Suppressor macrophage treated with lipopolysaccharide for 1 hour (primary cell): ENCODE measurements at regions not wholly inside any gene's neighbourhood (a gene's known extent, or its start where the extent isn't known, plus 50 kb on each side); places are given as distances from the start of the nearest gene placed in this dataset.

ENCODE experiments used
- DNase-seq, 3 donors: peaks; one replicate each; pipeline ENCODE4 v3.0.0-alpha.2; 2020 to 2022

DNA sequence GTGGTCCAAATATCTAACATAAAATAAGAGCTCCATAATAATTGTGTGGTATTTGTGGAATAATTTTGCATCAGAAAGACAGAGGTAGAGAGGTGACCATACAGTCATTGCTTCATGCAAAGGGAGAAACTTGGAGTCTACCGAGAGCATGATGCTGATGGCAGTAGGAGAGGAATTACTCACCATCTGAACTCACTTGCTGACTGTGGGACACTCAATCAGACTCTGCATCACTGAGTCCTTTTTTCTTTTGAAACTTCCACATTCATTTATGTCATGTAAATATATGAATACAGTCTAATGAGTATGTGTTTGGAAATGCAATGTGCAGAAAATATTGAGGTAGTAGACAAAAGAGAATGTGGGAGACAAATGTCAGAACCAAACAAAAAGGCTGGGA is 933.8 kb downstream of the REEP3 start:
- no peak for DNase-seq

DNA sequence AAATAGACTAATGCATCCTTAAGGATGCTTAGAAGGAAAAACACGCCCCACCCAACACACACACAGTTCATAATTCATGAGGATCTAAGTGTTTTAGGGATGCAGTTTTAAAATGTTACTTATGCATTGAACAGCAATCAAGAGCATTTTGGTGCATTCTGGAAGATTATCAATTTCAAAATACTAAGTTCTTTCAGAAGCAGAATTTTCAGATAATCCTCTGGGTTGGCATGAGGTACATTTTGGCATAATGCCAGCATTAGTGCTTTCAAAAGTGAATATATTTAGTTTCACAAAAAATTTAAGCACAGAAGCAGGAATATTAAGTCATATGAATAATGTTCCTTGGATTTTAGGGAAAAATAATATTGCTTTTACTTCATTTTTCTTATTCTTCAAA is 937.1 kb downstream of the REEP3 start:
- DNase-seq = no peak

DNA sequence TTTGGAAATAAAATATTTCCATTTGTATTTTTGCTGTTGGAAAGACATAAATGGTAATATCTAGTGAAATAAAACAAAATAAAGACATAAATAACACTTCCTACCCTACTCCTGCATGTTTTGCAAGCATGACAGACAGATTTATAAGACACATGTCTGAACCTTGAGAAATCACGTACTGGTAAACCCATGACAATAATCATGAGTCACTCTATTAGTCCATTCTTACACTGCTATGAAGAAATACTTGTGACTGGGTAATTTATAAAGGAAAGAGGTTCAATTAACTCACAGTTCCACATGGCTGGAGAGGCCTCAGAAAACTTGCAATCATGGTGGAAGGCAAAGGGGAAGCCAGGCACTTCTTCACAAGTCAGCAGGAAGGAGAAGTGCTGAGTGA is 942.2 kb downstream of the REEP3 start:
- no peak for DNase-seq

DNA sequence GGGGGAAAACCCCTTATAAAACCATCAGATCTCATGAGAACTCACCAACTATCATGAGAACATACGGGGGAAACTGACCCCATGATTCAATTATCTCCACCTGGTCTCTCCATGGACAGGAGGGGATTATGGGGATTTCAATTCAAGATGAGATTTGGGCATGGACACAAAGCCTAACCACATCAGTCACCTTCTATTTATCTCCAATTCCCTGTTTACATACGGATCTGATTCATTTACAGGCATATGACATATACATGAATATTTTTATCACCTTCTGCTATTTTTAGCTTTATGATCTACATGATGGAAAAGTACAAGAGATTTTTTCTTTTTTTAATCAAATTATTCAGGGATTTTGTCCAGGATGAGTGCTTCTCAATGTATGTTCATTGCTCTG is 944.5 kb downstream of the REEP3 start:
- no peak for DNase-seq

DNA sequence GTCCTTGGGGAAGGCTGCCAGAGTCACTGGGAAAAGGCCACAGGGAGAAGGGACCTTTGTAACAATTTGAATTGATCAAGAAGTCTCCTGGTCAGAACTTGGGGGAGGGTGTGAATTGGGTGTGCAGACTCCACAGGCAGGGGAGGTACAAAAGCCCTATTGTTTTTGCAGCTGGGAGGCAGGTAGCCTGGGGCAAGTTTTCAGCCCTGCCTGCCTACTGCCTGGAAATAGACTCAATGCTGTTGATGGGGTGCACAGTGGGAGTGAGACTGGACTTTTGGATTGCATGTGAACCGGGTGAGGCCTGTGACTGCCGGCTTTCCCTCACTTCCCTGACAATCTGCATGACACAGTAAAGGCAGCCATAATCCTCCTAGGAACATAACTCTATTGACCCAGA is 947.0 kb downstream of the REEP3 start:
- DNase-seq = no peak

DNA sequence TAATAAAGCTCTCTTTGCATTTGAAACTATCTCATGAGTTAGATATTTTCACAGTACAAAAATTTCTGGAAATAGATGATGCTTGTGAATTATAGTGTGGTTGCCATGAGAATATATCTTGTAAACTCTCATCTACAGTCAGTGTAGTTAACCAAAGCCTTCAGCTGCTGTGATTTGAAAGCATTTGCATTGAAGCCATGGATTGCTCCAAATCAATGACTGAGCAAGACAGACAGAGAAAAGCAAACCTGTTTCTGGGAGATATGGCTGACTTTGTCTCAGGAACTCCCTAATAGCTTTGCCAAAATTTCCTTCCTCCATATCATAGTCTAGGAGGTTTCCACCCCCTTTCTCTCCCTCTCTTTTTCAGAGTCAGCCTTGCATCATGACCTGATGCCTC is 955.3 kb downstream of the REEP3 start:
- DNase-seq = no peak

DNA sequence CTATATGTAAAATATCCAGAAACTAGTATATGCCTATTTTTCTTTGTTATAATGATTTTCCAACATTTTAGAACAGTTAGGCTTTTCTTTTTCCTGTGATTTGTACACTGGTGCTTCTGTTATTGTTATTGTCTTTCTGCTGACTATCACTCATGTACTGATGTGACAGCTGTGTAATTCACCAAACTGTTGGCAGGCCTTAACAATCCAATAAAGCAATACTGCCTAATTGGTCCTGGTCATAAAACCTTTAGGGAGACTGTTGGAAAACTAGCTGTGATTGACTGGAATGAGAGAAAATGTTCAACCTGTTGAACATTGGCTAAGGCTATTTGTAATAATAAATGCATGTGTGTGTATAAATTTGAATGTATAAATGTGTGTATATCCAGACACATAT is 956.6 kb downstream of the REEP3 start:
- no peak for DNase-seq

DNA sequence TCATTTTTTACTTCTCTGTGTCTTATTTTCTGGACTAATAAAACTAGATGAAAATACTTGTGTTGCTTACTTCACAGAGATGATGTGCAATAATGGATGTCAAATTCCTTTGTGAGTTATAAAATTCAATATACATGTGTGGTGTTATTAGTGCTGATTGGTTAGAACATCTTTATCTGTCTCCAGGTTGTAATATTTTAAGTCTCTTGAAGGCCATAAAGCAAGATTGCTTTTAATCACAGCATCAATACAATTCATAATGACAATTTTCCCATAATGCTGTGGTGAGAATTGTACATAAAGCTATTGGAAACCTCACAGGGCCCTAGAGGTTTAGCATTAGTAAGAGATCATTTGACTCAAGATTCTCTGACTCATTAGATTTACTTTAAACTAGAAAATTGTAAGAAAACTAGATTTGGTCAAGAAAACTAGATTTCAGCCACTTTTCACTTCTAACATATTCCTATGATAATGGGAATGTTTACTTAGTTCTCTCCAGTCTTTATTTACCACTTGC is 963.7 kb downstream of the REEP3 start:
- DNase-seq = no peak

DNA sequence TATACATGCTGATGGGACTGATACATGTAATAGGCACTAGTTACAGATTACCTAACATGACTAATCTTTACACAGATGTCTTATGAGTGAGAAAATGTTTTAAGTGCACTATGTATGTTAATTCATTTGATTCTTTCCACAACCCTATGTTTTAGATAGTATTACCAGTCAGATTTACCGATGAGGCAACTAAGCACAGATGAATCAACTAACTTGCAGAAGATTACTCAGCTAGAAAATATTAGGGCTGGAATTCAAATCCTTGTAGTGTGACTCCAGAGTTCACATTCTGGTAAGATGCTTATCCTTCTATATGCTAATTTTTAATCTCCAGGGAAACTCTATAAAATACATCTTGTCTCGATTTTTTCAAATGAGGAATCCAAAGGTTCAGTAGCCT is 964.9 kb downstream of the REEP3 start:
- DNase-seq = no peak

DNA sequence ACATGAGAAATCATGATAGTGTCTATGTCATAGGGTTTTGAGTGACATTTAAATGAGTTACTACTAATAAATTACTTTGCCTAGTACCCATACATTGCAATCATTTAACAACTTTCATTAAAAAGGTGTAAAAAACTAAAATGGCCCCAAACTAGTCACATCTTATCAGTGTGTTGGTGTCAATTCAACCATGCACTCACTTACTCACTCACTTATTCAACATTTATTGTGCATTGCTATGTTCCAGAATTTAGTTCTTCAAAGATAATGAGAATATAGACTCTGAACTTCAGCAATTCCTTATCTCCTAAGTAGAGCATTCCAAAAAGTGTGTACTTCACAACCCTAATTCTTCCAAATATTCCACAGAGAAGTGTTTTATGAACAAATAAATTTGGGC is 965.7 kb downstream of the REEP3 start:
- DNase-seq = no peak

DNA sequence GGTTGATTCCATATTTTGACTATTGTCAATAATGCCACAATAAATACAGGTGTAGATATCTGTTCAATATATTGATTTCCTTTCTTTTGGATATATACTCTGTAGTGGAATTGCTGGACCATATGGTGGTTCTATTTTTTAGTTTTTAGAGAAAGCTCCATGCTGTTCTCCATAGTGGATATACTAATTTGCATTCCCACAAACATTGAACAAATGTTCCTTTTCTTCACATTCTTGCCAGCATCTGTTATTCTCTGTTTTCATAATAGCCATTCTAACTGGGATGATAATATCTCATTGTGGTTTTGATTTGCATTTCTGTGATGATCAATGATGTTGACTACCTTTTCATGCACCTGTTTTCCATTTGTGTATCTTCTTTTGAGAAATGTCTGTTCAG is 973.7 kb downstream of the REEP3 start:
- DNase-seq = no peak

DNA sequence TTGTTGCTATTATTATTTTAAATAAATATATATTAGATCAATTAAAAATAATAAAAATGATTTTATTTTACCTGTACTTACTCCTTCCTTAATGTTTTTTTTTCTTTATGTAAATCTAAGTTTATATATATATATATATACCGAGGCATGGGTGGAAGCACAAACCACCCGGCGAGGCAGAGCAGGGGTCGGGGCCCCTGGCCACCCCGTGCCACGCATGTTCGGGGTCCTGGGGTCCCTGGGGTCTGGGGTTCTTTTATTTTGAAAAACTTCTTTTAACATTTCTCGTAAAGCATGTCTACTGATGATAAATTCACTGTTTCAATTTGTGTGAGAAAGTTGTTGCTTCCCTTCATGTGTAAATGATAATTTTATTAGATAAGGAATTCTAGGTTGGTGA is 976.1 kb downstream of the REEP3 start:
- DNase-seq = no peak

DNA sequence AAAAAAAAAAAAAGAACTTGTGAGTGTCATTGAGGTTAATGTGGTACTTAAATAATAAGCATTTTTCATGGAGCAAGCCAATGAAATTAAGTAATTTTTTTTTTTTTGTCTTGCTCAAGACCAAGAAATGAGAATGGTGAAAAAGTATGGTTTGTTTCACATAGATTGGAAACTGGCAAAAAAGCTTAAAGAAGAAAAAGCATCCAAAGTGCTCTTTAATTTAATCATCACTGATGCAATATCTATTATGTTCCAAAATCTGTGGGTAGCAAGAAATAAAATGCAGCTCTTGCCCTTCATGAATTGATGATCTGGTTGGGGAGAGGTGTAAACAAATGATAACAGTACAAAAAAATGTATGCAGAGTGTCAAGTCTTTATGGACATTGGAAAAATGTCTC is 980.6 kb downstream of the REEP3 start:
- DNase-seq = no peak

DNA sequence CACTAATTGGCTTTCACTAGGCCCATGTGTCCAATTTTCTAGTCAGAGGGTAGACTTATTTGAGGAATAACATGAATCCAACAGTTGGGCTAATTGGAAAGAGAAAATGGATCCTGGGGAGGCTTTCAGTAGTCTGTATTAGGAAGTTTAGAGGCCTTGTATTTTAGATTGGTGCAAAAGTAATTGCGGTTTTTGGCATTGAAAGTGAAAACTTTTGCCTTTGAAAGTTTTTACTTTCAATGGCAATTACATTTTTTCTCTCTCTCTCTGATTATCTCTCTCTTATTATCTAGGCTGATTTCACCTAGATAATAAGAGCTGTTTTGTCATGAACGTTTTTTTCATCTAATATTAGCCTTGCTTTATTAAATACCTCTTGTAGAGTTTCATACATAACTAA is 981.7 kb downstream of the REEP3 start:
- DNase-seq = no peak

DNA sequence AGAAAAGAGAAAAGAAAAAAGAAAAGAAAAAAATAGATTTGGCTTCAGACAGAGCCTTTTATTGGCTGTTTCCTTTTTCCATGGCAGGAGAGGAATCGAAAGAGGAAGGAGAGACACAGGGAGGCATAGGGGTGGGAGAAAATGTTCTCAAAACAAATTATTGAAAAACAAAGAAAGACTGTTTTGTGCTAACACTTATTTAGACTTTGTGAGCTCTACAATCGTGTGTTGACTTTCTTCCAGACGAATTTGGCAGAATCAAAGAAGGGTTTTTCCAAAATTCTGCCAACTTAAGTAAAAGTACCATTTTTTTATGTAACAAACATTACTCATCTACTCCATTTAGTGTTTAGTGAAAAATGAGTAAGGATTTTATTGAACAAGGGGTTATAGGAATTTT is 982.2 kb downstream of the REEP3 start:
- peak; percentile 6 to 19 (median 10) for DNase-seq

DNA sequence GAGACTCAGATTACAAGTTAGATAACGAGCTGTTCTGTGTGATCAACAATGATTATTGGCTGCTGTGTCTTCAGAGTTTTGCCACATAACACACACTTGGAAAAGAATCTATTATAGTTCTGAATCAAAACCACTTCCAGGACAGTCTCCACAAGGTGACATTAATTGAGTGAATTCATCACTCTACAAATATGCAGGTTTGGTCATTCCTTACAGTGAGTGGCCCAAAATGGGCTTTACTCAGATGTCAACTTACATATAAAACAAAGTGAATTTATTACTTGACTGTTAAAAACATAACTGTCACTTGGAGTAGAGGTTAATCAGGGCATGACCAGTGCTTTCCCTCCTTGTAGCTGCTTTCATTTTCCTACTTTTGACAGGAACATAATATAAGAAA is 984.3 kb downstream of the REEP3 start:
- no peak for DNase-seq

DNA sequence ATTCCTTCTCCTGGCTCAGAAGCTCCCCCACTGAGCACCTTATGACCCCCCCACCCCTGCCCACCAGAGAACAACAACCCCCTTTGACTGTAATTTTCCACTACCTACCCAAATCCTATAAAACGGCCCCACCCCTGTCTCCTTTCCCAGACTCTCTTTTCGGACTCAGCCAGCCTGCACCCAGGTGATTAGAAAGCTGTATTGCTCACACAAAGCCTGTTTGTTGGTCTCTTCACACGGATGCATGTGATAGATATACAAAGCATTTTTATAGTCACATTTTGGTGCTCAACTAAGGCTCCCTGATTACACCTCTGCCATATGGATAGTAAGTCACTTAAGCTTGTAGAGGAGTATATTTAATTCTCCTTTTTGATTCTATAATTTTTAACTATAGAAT is 985.8 kb downstream of the REEP3 start:
- DNase-seq = no peak

DNA sequence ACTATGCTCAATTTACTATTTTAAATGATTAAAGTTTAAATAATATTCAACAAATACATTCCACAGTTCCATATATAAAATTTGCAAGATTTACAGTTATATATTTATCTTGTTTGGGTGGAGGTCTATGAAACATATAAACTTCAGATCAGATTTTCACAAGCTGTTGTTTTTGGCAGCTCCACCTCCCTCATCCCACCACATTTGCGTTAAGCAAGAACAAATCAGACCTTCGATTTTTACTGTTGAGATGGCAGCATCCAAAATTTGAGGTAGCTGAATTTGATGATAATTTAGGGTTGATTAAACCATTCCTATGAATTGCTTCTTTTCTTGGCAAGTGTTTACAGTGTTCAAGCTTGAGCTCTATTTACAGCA is 986.4 kb downstream of the REEP3 start:
- no peak for DNase-seq

DNA sequence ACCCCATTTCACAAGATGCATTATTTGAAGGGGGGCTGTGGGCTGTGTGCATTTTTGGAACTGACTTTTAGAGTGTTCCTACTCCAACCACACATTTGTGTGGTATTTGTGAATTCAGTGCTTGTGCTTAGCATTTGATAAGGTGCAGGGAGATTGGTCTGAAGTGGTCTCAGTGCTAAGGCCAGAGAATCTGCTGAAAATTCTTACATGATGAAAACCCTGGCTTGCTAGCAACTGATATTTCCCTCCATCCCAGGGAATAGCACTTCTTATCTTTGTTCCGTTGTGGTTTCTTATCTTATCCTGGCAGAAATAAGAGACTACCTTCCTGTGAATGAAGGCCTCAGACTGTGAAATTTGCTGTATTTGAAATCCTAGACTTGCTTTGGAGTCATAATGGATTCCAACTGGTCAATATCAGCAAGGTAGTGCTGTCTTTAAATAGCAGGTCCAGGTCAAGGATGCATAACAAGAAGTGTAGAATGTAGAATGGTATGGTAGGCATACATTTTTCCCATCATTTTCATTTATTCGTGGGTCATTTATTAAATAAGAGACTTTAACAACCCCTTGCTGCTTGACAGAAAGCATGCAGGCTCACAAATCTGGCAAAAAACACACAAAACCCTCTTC is 986.9 kb downstream of the REEP3 start:
- DNase-seq = no peak

DNA sequence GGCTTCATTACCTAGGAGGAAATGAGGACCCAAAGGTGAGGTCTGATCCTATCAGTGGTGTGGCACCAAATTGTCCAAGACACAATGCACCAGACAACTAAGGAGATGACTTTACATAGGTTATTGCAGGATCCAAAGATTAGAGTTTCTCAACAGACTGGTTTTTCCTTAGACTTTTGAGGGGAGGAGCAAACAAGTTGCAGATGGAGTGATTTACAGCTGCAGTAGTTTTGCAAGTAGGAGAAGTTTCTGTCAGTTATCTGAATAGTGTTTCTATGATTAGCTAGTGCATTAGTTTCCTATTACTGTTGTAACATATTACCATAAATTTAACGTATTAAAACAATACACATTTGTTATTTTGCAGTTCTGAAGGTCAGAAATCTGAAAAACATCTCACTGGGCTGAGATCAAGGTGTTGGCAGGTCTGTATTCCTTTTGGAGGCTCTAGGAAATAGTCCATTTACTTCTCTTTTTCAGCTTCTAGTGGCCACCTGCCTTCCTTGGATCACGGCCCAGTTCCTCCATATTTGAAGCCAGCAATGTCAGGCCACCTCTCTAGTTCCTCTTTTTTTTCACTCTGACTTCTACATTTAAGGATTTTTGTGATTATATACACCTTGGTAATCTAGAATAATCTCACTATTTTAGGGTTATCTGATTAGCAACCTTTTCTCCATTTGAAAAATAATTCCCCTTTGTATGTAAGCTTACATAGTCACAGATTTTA is 994.9 kb downstream of the REEP3 start:
- DNase-seq = no peak

DNA sequence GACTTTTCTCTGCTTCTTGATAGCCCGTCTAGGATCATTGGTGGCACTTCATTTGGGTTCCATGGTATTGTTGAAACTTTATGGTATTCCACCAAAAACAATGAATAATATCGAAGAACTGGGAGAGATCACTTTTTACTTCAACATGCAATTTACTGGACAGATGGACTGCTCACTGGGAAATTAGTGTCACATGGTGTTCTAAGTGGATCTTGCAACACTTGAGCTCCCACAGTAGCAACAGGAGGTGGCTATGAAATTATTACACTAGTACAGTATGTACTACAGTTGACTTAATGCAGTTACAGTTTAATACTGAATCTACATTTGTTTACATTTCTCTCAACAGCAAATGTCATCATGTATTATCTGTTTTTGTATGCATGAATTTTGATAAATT is 997.3 kb downstream of the REEP3 start:
- no peak for DNase-seq

DNA sequence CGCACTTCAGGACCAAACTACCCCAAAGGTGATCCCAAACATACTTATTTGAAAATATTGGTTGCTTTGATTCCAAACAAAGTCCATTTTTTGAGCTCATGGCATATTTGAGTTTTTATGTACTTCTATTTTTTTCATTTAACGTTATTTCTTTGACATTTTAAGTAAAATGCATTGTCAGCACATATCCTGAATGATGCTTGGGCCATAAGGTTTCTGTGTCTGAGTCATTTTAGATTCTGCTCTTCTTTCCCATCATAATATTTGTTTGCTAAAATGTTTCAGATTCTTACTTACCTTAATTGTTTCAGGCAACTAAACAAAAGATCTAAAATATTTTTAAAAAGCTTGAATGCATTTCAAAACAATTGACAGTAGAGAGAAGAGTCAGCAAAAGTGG is 998.2 kb downstream of the REEP3 start:
- no peak for DNase-seq

DNA sequence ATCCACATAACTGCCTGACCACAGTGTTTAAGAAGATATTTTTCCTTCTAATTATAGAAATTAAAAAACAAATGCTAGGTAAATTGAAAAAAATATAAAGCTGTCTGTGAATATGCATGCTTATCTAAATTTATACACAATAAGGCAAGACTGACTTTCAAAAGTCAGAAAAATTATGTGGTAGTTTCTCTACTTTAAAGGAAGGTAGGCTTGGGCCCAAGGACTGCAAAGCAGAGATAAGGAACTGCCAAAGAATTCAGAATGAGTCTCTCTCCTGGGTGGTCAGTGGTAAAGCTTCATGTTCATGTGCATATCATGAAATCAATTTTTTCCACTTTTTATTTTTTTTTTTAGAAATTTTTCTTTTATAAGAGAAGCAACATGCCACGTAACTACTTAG is 998.6 kb downstream of the REEP3 start:
- no peak for DNase-seq

DNA sequence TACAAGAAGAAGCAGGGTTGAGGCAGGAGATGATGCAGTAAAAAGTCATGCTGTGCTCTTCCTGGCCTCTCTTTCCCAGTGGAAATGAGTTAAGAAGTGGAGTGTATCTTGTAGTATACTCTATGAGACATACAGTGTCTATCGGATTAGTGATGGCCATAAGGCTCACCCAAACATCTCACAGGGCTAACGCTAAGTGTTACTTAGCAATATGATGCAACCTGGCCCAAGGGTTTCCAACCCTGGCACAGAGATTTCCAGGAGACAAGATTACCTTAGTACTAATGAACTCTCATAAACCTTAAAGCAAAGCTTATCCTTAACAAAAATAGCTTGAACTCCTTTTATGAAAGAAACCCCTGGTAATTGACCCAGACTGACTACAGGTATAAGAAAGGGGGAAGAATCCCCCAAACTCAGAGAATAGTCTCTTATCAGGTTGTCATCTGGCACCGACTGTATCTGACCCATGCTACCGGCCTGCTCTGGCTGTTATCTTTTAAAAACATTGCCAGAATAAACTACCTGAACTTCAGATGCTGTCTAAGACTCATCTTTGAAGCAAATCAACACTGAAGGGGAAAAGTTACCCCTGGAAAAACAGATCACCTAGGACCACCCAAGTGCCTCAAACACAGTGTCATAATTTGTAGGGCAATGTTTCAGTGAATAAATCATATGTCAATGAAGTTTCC is 1002.0 kb downstream of the REEP3 start:
- no peak for DNase-seq
